ENCODE measurements at regions not wholly inside any gene's neighbourhood (a gene's known extent, or its start where the extent isn't known, plus 50 kb on each side); places are given as distances from the start of the nearest gene placed in this dataset.
"Not testable (repeated sequence)": the region's sequence is repeated elsewhere in the genome, so short reads cannot be mapped to it uniquely, and the experiment has no call there.

DNA sequence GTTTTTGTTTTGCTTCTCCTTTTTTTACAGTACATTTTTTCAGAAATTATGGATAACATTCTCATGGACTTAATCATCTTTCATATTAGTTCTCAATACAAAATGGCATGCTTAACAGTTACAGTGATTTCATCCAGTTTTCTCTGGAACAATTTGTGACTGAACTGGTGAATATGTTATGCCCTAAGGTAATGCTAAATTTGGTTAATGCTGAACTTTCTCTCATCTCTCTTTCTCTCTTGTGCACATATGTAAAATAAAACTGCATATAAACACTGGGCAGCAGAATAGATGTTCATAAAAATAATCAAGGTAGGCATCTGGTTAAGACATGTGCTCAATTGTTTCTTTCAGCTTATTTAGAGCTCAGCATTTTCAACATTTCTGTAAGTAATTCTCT is 196.3 kb upstream of the TMEFF2 start:
- Histone ChIP-seq H3K4me1 (no peaks in the 10 kb centered on the region), H3K36me3 (no peaks in the 10 kb centered on the region), H3K27ac (no peak overlapping the region), H3K27me3 (no peaks in the 10 kb centered on the region), H3K9me3 (no peaks in the 10 kb centered on the region), H3K4me3 (no peak overlapping the region)
- TF ChIP-seq POLR2A (IDR thresholded peaks at IDR 0.05) (no peak), EP300 (IDR thresholded peaks at IDR 0.05) (no peak), POLR2AphosphoS5 (IDR thresholded peaks at IDR 0.05) (no peak)
- TF ChIP-seq, protein P1, sequence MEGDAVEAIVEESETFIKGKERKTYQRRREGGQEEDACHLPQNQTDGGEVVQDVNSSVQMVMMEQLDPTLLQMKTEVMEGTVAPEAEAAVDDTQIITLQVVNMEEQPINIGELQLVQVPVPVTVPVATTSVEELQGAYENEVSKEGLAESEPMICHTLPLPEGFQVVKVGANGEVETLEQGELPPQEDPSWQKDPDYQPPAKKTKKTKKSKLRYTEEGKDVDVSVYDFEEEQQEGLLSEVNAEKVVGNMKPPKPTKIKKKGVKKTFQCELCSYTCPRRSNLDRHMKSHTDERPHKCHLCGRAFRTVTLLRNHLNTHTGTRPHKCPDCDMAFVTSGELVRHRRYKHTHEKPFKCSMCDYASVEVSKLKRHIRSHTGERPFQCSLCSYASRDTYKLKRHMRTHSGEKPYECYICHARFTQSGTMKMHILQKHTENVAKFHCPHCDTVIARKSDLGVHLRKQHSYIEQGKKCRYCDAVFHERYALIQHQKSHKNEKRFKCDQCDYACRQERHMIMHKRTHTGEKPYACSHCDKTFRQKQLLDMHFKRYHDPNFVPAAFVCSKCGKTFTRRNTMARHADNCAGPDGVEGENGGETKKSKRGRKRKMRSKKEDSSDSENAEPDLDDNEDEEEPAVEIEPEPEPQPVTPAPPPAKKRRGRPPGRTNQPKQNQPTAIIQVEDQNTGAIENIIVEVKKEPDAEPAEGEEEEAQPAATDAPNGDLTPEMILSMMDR (IDR thresholded peaks at IDR 0.05) = no peak
- no peak for DNase-seq (ENCODE audit: low spot score in 2 of 2)

DNA sequence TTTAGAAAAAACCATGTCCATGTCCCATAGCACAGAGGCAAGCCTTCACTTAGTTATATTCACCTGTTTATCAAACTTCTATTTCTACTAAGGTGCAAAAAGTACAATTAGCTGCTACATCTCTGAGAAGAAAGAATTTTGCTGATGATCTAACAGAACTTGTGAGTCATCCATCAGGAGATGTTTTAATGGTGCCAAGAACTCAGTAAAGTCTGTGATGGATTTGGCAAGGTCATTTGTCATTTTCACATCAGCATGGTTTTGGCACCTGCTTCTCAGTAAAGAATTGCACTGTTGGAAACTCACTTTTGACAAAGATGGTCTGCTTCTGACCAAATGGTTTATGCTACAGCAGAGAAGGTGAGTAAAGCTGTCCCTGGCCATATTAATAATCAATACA is 195.7 kb upstream of the TMEFF2 start:
- TF ChIP-seq POLR2A (IDR thresholded peaks at IDR 0.05) = no peak
- no peak for TF ChIP-seq EP300 (IDR thresholded peaks at IDR 0.05)
- TF ChIP-seq POLR2AphosphoS5 (IDR thresholded peaks at IDR 0.05) = no peak
- TF ChIP-seq, protein P1 (IDR thresholded peaks at IDR 0.05) = no peak
- no peak for DNase-seq (ENCODE audit: low spot score in 2 of 2)
- no peaks in the 10 kb centered on the region for H3K36me3 ChIP-seq
- no peaks in the 10 kb centered on the region for H3K9me3 ChIP-seq
- no peaks in the 10 kb centered on the region for H3K4me1 ChIP-seq
- H3K27me3 ChIP-seq = no peaks in the 10 kb centered on the region
- H3K27ac ChIP-seq = no peak overlapping the region
- H3K4me3 ChIP-seq = no peak overlapping the region

DNA sequence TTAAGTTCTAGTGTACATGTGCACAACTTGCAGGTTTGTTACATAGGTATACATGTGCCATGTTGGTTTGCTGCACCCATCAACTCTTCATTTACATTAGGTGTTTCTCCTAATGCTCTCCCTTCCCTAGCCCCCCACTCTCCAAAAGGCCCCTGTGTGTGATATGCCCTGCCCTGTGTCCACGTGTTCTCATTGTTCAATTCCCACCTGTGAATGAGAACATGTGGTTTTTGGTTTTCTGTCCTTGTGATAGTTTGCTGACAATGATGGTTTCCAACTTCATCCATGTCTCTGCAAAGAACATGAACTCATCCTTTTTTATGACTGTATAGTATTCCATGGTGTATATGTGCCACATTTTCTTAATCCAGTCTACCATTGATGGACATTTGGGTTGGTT is 189.5 kb upstream of the TMEFF2 start:
- H3K36me3 ChIP-seq; H3K27ac ChIP-seq; DNase-seq (ENCODE audit: low spot score in 2 of 2); H3K4me1 ChIP-seq; H3K9me3 ChIP-seq; H3K4me3 ChIP-seq; H3K27me3 ChIP-seq: not testable (repeated sequence)
- 91% methylated on average over 1 of the region's 1 CpG for WGBS

DNA sequence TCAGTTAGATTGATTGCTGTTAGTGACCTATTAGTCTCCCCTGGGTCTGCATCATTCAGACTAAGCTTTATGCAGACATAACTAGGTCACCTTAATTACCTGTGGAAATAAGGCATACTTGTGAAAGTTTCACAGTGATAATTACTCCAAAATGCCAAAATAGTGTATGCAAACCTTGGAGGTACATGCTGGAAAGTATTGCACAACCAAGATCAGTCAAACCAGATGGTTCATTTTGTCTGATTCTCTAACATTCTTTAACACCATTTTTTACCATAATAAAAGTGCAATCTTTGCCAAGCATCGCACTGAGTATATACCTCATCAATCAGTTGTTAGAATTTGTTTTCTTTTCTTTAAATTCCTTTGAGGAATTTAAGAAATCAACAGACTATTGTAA is 186.3 kb upstream of the TMEFF2 start:
- no peaks in the 10 kb centered on the region for H3K4me1 ChIP-seq
- no peak for DNase-seq (ENCODE audit: low spot score in 2 of 2)
- H3K27ac ChIP-seq = no peak overlapping the region
- no peak overlapping the region for H3K4me3 ChIP-seq
- WGBS = 53% methylated on average over 1 of the region's 1 CpG
- H3K36me3 ChIP-seq = no peaks in the 10 kb centered on the region
- no peaks in the 10 kb centered on the region for H3K9me3 ChIP-seq
- H3K27me3 ChIP-seq = no peaks in the 10 kb centered on the region
- no peak for TF ChIP-seq POLR2A (IDR thresholded peaks at IDR 0.05)
- no peak for TF ChIP-seq POLR2AphosphoS5 (IDR thresholded peaks at IDR 0.05)

DNA sequence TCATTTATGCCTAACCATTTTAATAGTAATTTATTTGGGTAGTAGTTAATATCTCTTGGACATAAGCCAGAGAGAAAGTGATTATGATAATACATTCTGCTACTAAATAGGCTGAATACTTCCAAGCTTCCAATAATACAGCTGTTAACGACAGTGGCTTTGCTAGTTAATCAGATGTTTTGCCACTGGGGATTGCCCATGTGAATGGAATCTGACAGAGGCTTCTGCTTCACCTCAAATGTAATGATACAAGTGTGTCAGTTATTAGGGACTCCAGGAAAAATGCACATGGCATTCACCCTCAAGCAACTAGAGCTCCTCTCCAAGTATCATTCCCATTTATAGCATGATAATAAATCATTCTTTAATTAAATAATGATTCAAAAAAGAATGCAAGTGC is 185.0 kb upstream of the TMEFF2 start:
- Histone ChIP-seq H3K36me3 (no peaks in the 10 kb centered on the region), H3K9me3 (no peaks in the 10 kb centered on the region), H3K4me3 (no peak overlapping the region), H3K27ac (no peak overlapping the region), H3K4me1 (no peaks in the 10 kb centered on the region), H3K27me3 (no peaks in the 10 kb centered on the region)
- 30% methylated on average over 1 of the region's 1 CpG for WGBS
- TF ChIP-seq POLR2A (IDR thresholded peaks at IDR 0.05) = no peak
- TF ChIP-seq EP300 (IDR thresholded peaks at IDR 0.05) = no peak
- no peak for TF ChIP-seq POLR2AphosphoS5 (IDR thresholded peaks at IDR 0.05)
- TF ChIP-seq, protein P1 (IDR thresholded peaks at IDR 0.05) = no peak
- no peak for DNase-seq (ENCODE audit: low spot score in 2 of 2)

DNA sequence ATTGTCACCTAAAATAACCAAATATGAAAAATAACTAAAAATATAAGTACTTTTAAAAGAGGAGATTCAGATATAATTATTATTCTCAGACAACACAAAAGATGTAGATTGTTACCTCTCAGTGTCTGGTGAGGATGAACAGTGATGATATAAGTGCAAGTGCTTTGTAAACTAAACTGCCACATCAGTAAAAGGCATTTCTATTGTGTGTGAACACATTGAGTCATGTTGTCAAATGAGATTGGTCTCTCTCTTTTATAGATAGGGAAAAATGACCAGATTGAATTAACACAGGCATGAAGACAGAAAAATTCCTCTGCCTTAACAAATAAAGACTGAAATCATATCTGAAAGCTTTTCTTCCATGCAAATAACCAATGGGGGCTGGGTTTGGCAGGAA is 182.4 kb upstream of the TMEFF2 start:
- Histone ChIP-seq H3K36me3 (no peaks in the 10 kb centered on the region), H3K27ac (no peak overlapping the region), H3K27me3 (no peaks in the 10 kb centered on the region), H3K9me3 (no peaks in the 10 kb centered on the region), H3K4me3 (no peak overlapping the region), H3K4me1 (no peaks in the 10 kb centered on the region)
- no peak for DNase-seq (ENCODE audit: low spot score in 2 of 2)
- TF ChIP-seq EP300 (IDR thresholded peaks at IDR 0.05) (no peak), POLR2A (IDR thresholded peaks at IDR 0.05) (no peak), POLR2AphosphoS5 (IDR thresholded peaks at IDR 0.05) (no peak)
- TF ChIP-seq, protein P1 (IDR thresholded peaks at IDR 0.05) = no peak

Data from suprapubic skin (tissue), 4 donors.